ENCODE measurements at regions not wholly inside any gene's neighbourhood (a gene's known extent, or its start where the extent isn't known, plus 50 kb on each side); places are given as distances from the start of the nearest gene placed in this dataset.

DNA sequence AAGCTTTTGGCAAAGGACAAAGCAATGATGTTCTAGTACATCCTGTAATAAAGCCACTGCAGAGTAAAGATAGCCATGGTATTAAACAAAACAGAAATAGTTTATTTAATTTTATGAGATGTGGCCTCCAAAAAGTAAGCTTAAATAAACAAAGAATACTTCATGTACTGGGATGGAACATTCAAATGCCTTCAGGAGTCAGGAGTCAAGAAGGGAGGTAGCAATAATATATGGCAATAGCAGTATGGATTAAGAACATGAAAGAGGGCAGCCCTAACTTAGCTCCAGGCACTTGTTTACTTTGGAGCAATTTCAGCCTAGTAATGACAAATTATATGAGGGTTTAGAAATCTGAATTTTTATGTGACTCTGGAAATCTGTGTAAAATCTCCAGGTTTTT, 343.9 kb upstream of the THRB start:
- TF ChIP-seq, protein P1, sequence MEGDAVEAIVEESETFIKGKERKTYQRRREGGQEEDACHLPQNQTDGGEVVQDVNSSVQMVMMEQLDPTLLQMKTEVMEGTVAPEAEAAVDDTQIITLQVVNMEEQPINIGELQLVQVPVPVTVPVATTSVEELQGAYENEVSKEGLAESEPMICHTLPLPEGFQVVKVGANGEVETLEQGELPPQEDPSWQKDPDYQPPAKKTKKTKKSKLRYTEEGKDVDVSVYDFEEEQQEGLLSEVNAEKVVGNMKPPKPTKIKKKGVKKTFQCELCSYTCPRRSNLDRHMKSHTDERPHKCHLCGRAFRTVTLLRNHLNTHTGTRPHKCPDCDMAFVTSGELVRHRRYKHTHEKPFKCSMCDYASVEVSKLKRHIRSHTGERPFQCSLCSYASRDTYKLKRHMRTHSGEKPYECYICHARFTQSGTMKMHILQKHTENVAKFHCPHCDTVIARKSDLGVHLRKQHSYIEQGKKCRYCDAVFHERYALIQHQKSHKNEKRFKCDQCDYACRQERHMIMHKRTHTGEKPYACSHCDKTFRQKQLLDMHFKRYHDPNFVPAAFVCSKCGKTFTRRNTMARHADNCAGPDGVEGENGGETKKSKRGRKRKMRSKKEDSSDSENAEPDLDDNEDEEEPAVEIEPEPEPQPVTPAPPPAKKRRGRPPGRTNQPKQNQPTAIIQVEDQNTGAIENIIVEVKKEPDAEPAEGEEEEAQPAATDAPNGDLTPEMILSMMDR (conservative IDR thresholded peaks at IDR 0.05; ENCODE audit: control insufficient read depth, insufficient read depth, low read depth, low read length), result no peak
- no peak for DNase-seq (ENCODE audit: low read depth)
- no peak overlapping the region for H3K4me3 ChIP-seq (ENCODE audit: control insufficient read depth, low read depth, low read length)

DNA sequence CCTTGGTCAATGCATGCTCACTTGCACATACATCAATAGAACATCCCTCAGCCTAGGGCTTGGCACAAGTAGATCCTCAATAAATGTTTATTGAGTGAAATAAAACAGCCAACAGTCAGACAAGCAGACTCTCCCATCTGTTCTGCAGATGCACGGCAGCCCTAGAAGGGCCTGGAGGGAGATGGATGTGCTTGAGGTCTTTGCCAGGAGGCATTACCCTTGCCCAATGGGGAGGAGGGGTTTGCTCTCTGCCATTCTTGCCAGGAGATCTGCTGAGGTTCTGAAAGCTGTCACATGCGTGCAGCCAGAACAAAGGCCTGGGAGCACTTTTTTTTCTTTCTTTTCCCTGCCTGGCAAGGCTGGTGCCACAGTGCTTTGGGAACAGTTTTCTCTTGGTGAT, 349.3 kb upstream of the THRB start:
- no peak for DNase-seq (ENCODE audit: low read depth)
- no peak overlapping the region for H3K4me3 ChIP-seq (ENCODE audit: control insufficient read depth, low read depth, low read length)
- TF ChIP-seq, protein P1 (conservative IDR thresholded peaks at IDR 0.05; ENCODE audit: control insufficient read depth, insufficient read depth, low read depth, low read length), result no peak

DNA sequence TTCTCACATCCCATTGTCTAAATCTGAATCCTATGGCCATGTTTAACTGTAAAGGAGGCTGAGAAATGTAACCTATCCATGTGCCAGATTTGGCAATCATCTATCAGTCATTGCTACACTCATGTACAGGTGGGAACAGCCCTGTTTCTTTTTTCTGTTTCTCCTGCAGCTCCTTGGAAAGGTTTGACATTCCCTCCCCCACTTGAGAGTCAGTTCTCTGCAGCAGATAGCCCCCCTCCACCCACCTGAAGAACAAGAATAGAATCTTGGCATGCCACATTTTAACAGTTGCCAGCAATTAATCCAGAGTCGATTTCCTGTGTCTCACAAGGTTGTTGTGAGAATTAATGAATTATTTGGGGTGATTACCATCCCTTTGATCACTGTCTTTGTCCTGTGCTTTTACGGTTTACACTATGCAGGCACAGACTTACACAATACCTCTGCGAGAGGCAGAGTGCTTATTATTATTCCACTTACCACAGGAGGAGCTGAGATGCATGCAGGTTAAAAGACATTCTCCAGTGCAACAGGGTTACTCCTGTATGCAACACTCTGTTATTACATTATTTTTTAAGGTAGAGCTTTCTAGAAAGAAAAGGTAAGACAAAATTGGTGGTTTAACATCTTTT, 351.0 kb upstream of the THRB start:
- no peak overlapping the region for H3K4me3 ChIP-seq (ENCODE audit: control insufficient read depth, low read depth, low read length)
- DNase-seq (ENCODE audit: low read depth), result no peak
- TF ChIP-seq, protein P1 (conservative IDR thresholded peaks at IDR 0.05; ENCODE audit: control insufficient read depth, insufficient read depth, low read depth, low read length), result no peak

GRCh38 chr3:24846286-24846860, 351.7 kb upstream of the THRB start:
- H3K4me3 ChIP-seq (ENCODE audit: control insufficient read depth, low read depth, low read length), result no peak overlapping the region
- DNase-seq (ENCODE audit: low read depth), result no peak
- TF ChIP-seq, protein P1 (conservative IDR thresholded peaks at IDR 0.05; ENCODE audit: control insufficient read depth, insufficient read depth, low read depth, low read length), result no peak

GRCh38 chr3:24850245-24850644, 355.6 kb upstream of the THRB start:
- no peak for DNase-seq (ENCODE audit: low read depth)
- TF ChIP-seq, protein P1 (conservative IDR thresholded peaks at IDR 0.05; ENCODE audit: control insufficient read depth, insufficient read depth, low read depth, low read length), result no peak

DNA sequence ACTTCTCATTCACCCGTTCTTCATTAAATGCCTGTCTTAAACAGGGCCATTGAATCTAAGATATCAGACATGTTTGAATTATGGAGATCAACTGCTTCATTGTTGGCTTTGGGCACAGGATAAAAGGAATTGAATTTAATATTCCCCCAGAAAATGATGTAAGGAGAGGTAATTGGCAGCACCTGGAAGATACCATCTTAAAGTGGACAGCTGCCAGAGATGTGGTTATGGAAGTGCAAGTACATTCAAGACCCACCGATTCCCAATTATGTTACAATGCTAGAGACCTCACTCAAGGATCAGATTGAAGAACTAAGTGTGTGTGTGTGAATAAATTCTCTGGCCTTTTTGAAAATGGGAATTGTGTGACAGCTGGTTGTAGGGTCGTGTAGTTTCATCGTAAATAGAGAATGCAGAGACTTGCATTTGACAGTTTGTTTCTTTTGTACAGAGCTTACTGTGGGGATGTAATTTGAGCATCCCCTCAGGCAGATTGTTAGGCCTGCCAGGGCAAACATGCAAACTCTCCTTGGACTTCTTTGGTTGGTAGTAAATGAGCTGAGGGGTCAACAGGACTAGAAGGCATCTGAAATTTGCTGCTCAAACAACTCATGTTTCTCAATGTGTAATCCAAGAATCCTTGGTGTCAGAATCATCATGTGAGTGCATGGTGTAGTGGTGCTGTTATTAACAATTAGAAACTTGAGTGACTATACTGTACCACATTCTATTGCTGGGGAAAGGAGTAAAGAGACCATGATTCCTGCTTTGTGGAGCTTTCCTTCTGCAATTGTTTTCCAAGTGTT, 359.2 kb upstream of the THRB start:
- no peak for DNase-seq (ENCODE audit: low read depth)
- H3K4me3 ChIP-seq (ENCODE audit: control insufficient read depth, low read depth, low read length), result no peak overlapping the region
- TF ChIP-seq, protein P1 (conservative IDR thresholded peaks at IDR 0.05; ENCODE audit: control insufficient read depth, insufficient read depth, low read depth, low read length), result no peak

More at GRCh38 chr3:24850245-24850644, 355.6 kb upstream of the THRB start:
- H3K4me3 ChIP-seq (ENCODE audit: control insufficient read depth, low read depth, low read length), result no peak overlapping the region
